Caco-2 (cell line): ENCODE measurements at regions not wholly inside any gene's neighbourhood (a gene's known extent, or its start where the extent isn't known, plus 50 kb on each side); places are given as distances from the start of the nearest gene placed in this dataset.

Source experiments
- BruUV-seq: library from RNA; stranded (reverse); fragments of 400-500 nt; replicated peaks from 2 replicates; lab custom pipeline; 2021; lab: Mats Ljungman, UMichigan
- CTCF ChIA-PET: fragments of 300-600 bp; sonication (Branson Sonifier 250); formaldehyde crosslinking; loops from one replicate; lab custom pipeline; 2022; ENCODE audit warnings: antibody characterized with exemption; lab: Charles Lee
- POLR2A ChIA-PET: fragments of 300-600 bp; sonication (Branson Sonifier 250); formaldehyde crosslinking; loops from one replicate; lab custom pipeline; 2022; ENCODE audit warnings: antibody characterized with exemption; lab: Charles Lee
- DNase-seq, 2 experiments: peaks; one replicate each; pipeline versions ENCODE4 v3.0.0 to v3.0.0-alpha.2; 2020 to 2022
- H3K27me3 ChIP-seq: replicated peaks from 2 replicates; pipeline ENCODE4 v1.6.0; 2011; ENCODE audit warnings: low read length; ENCODE audit not compliant: control insufficient read depth, insufficient read depth
- H3K36me3 ChIP-seq: 2 replicates; pipeline ENCODE4 v1.5.1; 2011; ENCODE audit warnings: low read length; ENCODE audit not compliant: control insufficient read depth, insufficient read depth
- H3K4me1 ChIP-seq: fragments of 250-450 bp; sonication (Bioruptor Pico); 2 replicates; pipeline ENCODE4 v1.5.1; 2020; ENCODE audit warnings: mild to moderate bottlenecking
- H3K4me3 ChIP-seq: 2 replicates; pipeline ENCODE4 v1.5.1; 2011; ENCODE audit warnings: low read depth, mild to moderate bottlenecking, control low read depth, low read length
- H3K9me3 ChIP-seq: fragments of 250-450 bp; sonication (Bioruptor Pico); 2 replicates; pipeline ENCODE4 v1.5.1; 2020; ENCODE audit warnings: mild to moderate bottlenecking, moderate library complexity
- H3K27ac Mint-ChIP-seq: one replicate; pipeline ENCODE4 v1.8.0; 2022; ENCODE audit warnings: mixed read lengths; ENCODE audit not compliant: unreplicated experiment
- H3K27me3 Mint-ChIP-seq: one replicate; pipeline ENCODE4 v1.8.0; 2022; ENCODE audit warnings: mixed read lengths; ENCODE audit not compliant: insufficient read depth, unreplicated experiment
- H3K36me3 Mint-ChIP-seq: one replicate; pipeline ENCODE4 v1.8.0; 2022; ENCODE audit warnings: mild to moderate bottlenecking, mixed read lengths; ENCODE audit not compliant: insufficient read depth, unreplicated experiment
- H3K4me1 Mint-ChIP-seq: one replicate; pipeline ENCODE4 v1.8.0; 2022; ENCODE audit warnings: low read depth, mixed read lengths; ENCODE audit not compliant: unreplicated experiment
- H3K4me3 Mint-ChIP-seq: one replicate; pipeline ENCODE4 v1.8.0; 2022; ENCODE audit warnings: mild to moderate bottlenecking, moderate library complexity, mixed read lengths; ENCODE audit not compliant: unreplicated experiment
- H3K9me3 Mint-ChIP-seq: one replicate; pipeline ENCODE4 v1.8.0; 2022; ENCODE audit warnings: mixed read lengths; ENCODE audit not compliant: unreplicated experiment
- intact Hi-C: fragments of 100-400 bp; cut with micrococcal nuclease; formaldehyde crosslinking; loops from one replicate; pipeline ENCODE4 v1.10.0; 2022; ENCODE audit not compliant: unreplicated experiment
- TF ChIP-seq, protein P1 (sequence below), 2 experiments: fragments of 200-600 bp in 1 of 2; IDR thresholded peaks; 1 replicate in 1 of 2; 2 replicates in 1 of 2; pipeline versions ENCODE4 v1.5.1 to v1.8.0; 2011 to 2022; ENCODE audit warnings: antibody characterized with exemption in 1 of 2, control low read depth in 1 of 2, inconsistent platforms in 1 of 2, low read depth in 1 of 2, low read length in 1 of 2, mild to moderate bottlenecking in 1 of 2, moderate library complexity in 1 of 2; ENCODE audit not compliant: insufficient read depth in 1 of 2, severe bottlenecking in 1 of 2, unreplicated experiment in 1 of 2

DNA sequence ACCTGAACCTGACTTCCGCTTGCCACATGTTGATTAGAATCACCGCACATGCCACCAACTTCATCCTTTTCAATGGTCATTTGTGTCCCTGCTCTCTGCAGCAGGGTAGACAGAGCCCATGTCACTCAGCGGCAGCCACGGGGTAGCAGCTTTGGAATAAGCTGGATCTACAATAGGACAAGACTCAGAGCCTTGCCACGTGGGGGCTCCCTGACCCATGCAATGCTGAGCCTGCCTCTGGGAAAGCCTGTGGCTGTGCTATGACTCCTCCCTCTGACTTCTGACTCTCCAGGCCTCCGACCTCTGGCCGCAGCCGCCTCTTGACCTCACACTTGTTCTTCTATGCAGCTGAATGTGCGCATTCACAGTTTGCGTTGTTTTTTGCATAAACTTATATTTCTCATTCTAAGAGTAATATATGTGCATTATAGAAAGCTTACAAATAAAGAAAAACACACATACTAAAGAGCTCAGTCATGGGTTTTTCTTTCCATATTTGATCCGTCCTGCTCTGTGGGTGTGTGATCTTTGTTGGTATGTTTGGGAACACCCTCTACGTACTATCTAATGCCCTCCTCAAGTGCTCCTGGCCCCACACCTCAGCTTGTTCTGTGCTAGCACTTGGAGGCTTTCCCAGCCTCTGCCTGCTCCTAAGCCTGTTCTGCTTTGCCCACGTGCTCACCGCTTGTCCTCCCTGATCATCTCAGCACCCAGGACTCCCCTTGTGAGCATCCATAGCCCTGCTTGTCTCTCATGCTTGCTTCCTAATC, 198.0 kb upstream of the MKI67 start:
- Mint-ChIP-seq H3K9me3 (no peaks in the 10 kb centered on the region), H3K27me3 (peaks cover 9% of the 10 kb centered on the region), H3K27ac (no peak overlapping the region), H3K4me3 (no peak overlapping the region), H3K4me1 (no peaks in the 10 kb centered on the region), H3K36me3 (no peaks in the 10 kb centered on the region)
- no peaks in the 10 kb centered on the region for H3K36me3 ChIP-seq
- peak; percentile 54 to 65 for DNase-seq
- TF ChIP-seq, protein P1, sequence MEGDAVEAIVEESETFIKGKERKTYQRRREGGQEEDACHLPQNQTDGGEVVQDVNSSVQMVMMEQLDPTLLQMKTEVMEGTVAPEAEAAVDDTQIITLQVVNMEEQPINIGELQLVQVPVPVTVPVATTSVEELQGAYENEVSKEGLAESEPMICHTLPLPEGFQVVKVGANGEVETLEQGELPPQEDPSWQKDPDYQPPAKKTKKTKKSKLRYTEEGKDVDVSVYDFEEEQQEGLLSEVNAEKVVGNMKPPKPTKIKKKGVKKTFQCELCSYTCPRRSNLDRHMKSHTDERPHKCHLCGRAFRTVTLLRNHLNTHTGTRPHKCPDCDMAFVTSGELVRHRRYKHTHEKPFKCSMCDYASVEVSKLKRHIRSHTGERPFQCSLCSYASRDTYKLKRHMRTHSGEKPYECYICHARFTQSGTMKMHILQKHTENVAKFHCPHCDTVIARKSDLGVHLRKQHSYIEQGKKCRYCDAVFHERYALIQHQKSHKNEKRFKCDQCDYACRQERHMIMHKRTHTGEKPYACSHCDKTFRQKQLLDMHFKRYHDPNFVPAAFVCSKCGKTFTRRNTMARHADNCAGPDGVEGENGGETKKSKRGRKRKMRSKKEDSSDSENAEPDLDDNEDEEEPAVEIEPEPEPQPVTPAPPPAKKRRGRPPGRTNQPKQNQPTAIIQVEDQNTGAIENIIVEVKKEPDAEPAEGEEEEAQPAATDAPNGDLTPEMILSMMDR (IDR thresholded peaks at IDR 0.05; ENCODE audit: insufficient read depth in 1 of 2, low read depth in 1 of 2, low read length in 1 of 2, severe bottlenecking in 1 of 2, unreplicated experiment in 1 of 2), result peak; percentile 17 to 43
- no peaks in the 10 kb centered on the region for H3K4me1 ChIP-seq
- H3K9me3 ChIP-seq, result peaks cover 6% of the 10 kb centered on the region
- ChIA-PET CTCF (interaction anchor here (1.0 kb wide), 1 partner anchor 207 kb away, joined by 4 read pairs; no protein-coding TSS in a partner anchor), POLR2A (no interaction called here)
- intact Hi-C loops, result no loop called here
- no peaks in the 10 kb centered on the region for H3K27me3 ChIP-seq
- no TSS peak for BruUV-seq
- H3K4me3 ChIP-seq, result no peak overlapping the region

DNA sequence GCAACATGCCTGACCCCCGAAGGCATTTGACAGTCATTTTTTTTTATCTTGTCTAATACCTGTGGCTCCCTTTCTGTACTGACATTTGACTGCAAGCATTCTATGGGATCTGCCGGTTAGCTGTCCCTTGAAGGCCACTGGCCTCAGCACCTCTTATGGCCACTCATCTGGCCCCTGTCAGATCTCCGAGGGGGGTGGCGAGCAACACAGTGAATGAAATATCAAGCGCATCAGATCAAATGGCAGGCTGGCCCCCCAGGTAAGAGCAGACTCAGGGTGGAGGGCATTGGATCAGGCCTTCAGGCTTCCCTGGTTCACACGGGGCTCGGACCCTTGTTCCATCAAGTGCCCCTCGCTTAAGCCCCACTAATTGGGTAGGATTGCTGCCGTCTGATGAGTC, 199.6 kb upstream of the MKI67 start:
- H3K9me3 ChIP-seq, result peaks cover 6% of the 10 kb centered on the region
- Mint-ChIP-seq H3K36me3 (no peaks in the 10 kb centered on the region), H3K27ac (no peak overlapping the region), H3K9me3 (no peaks in the 10 kb centered on the region), H3K27me3 (peaks cover 9% of the 10 kb centered on the region), H3K4me1 (no peaks in the 10 kb centered on the region), H3K4me3 (no peak overlapping the region)
- ChIA-PET CTCF (no interaction called here), POLR2A (no interaction called here)
- TF ChIP-seq, protein P1 (IDR thresholded peaks at IDR 0.05; ENCODE audit: insufficient read depth in 1 of 2, low read depth in 1 of 2, low read length in 1 of 2, severe bottlenecking in 1 of 2, unreplicated experiment in 1 of 2), result no peak
- DNase-seq, result no peak
- H3K4me1 ChIP-seq, result no peaks in the 10 kb centered on the region
- H3K27me3 ChIP-seq, result no peaks in the 10 kb centered on the region
- intact Hi-C loops, result no loop called here
- H3K36me3 ChIP-seq, result no peaks in the 10 kb centered on the region
- BruUV-seq, result no TSS peak
- no peak overlapping the region for H3K4me3 ChIP-seq

DNA sequence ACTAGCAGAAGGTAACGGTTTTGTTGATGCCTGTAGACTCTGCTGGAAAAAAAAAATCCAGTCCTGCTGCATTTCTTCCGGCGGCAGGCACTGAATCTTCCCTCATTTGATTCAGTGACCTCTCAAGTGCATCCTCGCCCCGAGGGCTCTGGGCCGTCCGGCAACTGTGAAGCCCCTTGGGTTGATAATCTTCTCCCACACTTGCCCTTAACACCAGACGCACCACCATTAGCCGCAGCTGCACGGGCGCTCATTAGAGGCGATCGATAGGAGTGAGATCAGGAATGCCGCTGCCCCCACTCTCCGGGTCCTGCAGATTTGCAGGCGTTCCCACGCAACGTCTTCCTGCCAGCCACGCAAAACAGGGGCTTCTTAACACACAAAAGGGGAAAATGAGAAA, 200.0 kb upstream of the MKI67 start:
- Mint-ChIP-seq H3K27me3 (peaks cover 9% of the 10 kb centered on the region), H3K36me3 (no peaks in the 10 kb centered on the region), H3K9me3 (no peaks in the 10 kb centered on the region), H3K4me3 (no peak overlapping the region), H3K4me1 (no peaks in the 10 kb centered on the region), H3K27ac (no peak overlapping the region)
- no TSS peak for BruUV-seq
- DNase-seq, result no peak
- ChIA-PET CTCF (no interaction called here), POLR2A (no interaction called here)
- TF ChIP-seq, protein P1 (IDR thresholded peaks at IDR 0.05; ENCODE audit: insufficient read depth in 1 of 2, low read depth in 1 of 2, low read length in 1 of 2, severe bottlenecking in 1 of 2, unreplicated experiment in 1 of 2), result no peak
- H3K36me3 ChIP-seq, result no peaks in the 10 kb centered on the region
- no peak overlapping the region for H3K4me3 ChIP-seq
- intact Hi-C loops, result no loop called here
- H3K27me3 ChIP-seq, result no peaks in the 10 kb centered on the region
- peaks cover 6% of the 10 kb centered on the region for H3K9me3 ChIP-seq
- H3K4me1 ChIP-seq, result no peaks in the 10 kb centered on the region
